ENCODE measurements at regions not wholly inside any gene's neighbourhood (a gene's known extent, or its start where the extent isn't known, plus 50 kb on each side); places are given as distances from the start of the nearest gene placed in this dataset.

DNA sequence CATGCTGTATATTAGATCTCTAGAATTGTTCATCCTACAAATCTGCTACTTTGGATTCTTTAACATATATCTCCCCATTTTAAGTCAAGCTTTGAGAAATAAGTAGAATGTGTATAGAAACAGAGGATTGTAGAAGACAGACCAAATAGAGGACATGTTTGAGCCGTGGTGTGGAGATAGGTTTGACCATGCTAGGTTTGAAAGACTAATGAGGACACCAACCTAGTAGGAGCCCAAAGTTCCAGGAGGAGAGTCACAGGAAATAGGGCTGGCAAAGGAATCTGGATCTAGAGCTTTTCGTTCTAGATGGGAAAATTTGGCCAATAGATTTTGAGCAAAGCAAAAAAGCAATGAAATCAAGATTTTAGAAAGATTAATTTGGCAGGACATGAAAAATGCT, 60.5 kb upstream of the TBX20 start:
- TF ChIP-seq EZH2 (IDR thresholded peaks at IDR 0.05; ENCODE audit: borderline replicate concordance, low read depth, low read length, severe bottlenecking) (no peak), POLR2AphosphoS5 (IDR thresholded peaks at IDR 0.05; ENCODE audit: insufficient read depth, low read depth, low read length) (no peak), POLR2A (IDR thresholded peaks at IDR 0.05; ENCODE audit: low read depth, low read length) (no peak), MYC (IDR thresholded peaks at IDR 0.05; ENCODE audit: low read depth, low read length) (no peak)
- TF ChIP-seq, protein P1, sequence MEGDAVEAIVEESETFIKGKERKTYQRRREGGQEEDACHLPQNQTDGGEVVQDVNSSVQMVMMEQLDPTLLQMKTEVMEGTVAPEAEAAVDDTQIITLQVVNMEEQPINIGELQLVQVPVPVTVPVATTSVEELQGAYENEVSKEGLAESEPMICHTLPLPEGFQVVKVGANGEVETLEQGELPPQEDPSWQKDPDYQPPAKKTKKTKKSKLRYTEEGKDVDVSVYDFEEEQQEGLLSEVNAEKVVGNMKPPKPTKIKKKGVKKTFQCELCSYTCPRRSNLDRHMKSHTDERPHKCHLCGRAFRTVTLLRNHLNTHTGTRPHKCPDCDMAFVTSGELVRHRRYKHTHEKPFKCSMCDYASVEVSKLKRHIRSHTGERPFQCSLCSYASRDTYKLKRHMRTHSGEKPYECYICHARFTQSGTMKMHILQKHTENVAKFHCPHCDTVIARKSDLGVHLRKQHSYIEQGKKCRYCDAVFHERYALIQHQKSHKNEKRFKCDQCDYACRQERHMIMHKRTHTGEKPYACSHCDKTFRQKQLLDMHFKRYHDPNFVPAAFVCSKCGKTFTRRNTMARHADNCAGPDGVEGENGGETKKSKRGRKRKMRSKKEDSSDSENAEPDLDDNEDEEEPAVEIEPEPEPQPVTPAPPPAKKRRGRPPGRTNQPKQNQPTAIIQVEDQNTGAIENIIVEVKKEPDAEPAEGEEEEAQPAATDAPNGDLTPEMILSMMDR (IDR thresholded peaks at IDR 0.05; ENCODE audit: extremely low read depth in 1 of 2, insufficient read depth in 1 of 2, low read depth in 1 of 2, low read length in 2 of 2) = no peak
